CD4-positive, alpha-beta T cell (primary cell): ENCODE measurements at regions not wholly inside any gene's neighbourhood (a gene's known extent, or its start where the extent isn't known, plus 50 kb on each side); places are given as distances from the start of the nearest gene placed in this dataset.

Experiments
- ATAC-seq: fragments of 200-7000 bp; cut with Tn5 transposase; one replicate; pipeline ENCODE4 v1.10.0; 2022; ENCODE audit warnings: mild to moderate bottlenecking; ENCODE audit not compliant: poor library complexity
- CTCF ChIA-PET: fragments of 350-600 bp; sonication (Branson Sonifier 250); formaldehyde crosslinking; loops from one replicate; lab custom pipeline; 2021; ENCODE audit warnings: antibody characterized with exemption, inconsistent platforms; lab: Charles Lee
- POLR2A ChIA-PET: fragments of 350-600 bp; sonication (Branson Sonifier 250); formaldehyde crosslinking; loops from one replicate; lab custom pipeline; 2021; ENCODE audit warnings: antibody characterized with exemption, inconsistent platforms; lab: Charles Lee
- DNase-seq, 14 experiments: peaks; one replicate each; pipeline ENCODE4 v3.0.0-alpha.2; 2013 to 2020; ENCODE audit warnings: mixed read lengths in 2 of 14
- H3K27ac ChIP-seq, 2 donors: one replicate each; pipeline versions ENCODE4 v1.5.1 to v1.7.0; 2013; ENCODE audit warnings: low read length in 2 of 2, low read depth in 1 of 2, mild to moderate bottlenecking in 1 of 2
- H3K27me3 ChIP-seq, 2 experiments: 1 replicate in 1 of 2; 2 replicates in 1 of 2; pipeline versions ENCODE4 v1.6.1 to v1.7.0; 2013; ENCODE audit warnings: low read length in 2 of 2, control low read depth in 1 of 2, mild to moderate bottlenecking in 1 of 2, moderate library complexity in 1 of 2; ENCODE audit not compliant: insufficient read depth in 2 of 2, control insufficient read depth in 1 of 2
- H3K36me3 ChIP-seq: one replicate; pipeline ENCODE4 v1.6.1; 2013; ENCODE audit warnings: low read length, control low read depth; ENCODE audit not compliant: insufficient read depth
- H3K4me1 ChIP-seq: one replicate; pipeline ENCODE4 v1.6.1; 2013; ENCODE audit warnings: low read length, control low read depth; ENCODE audit not compliant: insufficient read depth
- H3K4me3 ChIP-seq: one replicate; pipeline ENCODE4 v1.5.1; 2013; ENCODE audit warnings: mild to moderate bottlenecking, low read length, moderate library complexity
- H3K9me3 ChIP-seq, 2 experiments: 1 replicate in 1 of 2; 2 replicates in 1 of 2; pipeline versions ENCODE4 v1.6.1 to v1.7.0; 2013; ENCODE audit warnings: low read length in 2 of 2, mild to moderate bottlenecking in 2 of 2, control low read depth in 1 of 2, moderate library complexity in 1 of 2; ENCODE audit not compliant: control insufficient read depth in 1 of 2, insufficient read depth in 1 of 2
- H3K27ac Mint-ChIP-seq: one replicate; pipeline ENCODE4 v1.8.0; 2020; ENCODE audit warnings: mixed read lengths
- H3K27me3 Mint-ChIP-seq: one replicate; pipeline ENCODE4 v1.8.0; 2021; ENCODE audit warnings: mixed read lengths
- H3K36me3 Mint-ChIP-seq: one replicate; pipeline ENCODE4 v1.8.0; 2021; ENCODE audit warnings: low read depth, mixed read lengths
- H3K4me1 Mint-ChIP-seq: one replicate; pipeline ENCODE4 v1.8.0; 2021; ENCODE audit warnings: low read depth, mixed read lengths
- H3K4me3 Mint-ChIP-seq: one replicate; pipeline ENCODE4 v1.8.0; 2020; ENCODE audit warnings: mild to moderate bottlenecking, mixed read lengths
- H3K9me3 Mint-ChIP-seq: one replicate; pipeline ENCODE4 v1.8.0; 2020; ENCODE audit warnings: mixed read lengths
- CTCF ChIP-seq: fragments of 200-600 bp; IDR thresholded peaks from one replicate; pipeline ENCODE4 v1.8.0; 2022; ENCODE audit warnings: antibody characterized with exemption, mild to moderate bottlenecking
- intact Hi-C, 2 experiments: fragments of 100-400 bp; cut with DNase I in 1 of 2; cut with micrococcal nuclease in 1 of 2; formaldehyde crosslinking; loops; one replicate each; pipeline versions ENCODE4 v1.15.1 to v1.9.0; 2023 to 2025; cut with DNase I, micrococcal nuclease

DNA sequence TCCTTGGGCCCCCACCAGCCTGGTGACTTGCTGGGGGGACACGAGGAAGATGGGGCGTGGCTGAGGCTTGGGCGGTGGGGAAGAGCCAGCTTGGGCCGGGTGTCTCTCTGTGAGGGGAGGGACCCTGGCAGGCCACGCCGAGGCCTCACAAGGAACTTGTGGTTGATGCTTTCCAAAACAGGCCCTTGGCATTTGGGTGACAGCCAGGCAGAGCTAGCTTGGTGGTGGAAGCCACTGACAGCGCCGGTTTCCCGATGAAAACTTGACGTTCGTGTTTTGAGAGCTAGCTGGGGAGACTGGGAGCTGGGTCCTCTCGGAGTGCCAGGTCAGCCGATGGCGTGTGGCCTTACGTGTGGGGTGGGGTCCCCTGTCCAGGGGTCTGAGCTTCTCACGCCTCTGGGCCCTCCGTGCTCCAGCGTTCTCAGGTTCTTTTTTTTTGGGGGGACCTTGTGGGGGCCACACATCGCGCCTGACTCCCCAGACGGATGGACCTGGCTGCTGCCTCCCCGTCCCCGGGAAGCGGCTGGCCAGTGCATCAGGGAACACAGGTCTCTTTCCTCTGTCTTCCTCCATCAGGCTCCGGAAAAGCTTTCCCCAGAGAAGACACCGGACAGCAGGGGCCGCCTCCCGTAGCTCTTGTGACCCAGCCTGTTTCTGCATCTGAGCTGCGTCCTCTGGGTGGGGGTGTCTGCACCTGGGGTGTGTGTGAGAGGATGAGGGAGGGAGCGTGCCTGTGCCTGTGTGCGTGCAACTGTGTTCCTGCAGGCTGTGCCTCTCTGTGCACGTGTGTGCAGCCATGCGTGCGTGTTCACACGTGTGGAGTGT is 129.3 kb upstream of the LPCAT1 start:
- peak; percentile 72 for ATAC-seq
- peak in 3 of 14 experiments; percentile 16 to 52 (median 35) for DNase-seq
- Histone ChIP-seq H3K36me3 (no peaks in the 10 kb centered on the region), H3K4me3 (peak overlapping the region; percentile 20), H3K9me3 (no peaks in the 10 kb centered on the region), H3K27ac (no peak overlapping the region), H3K27me3 (peaks cover 32 to 34% of the 10 kb centered on the region in 2 experiments), H3K4me1 (peaks cover 15% of the 10 kb centered on the region)
- POLR2A ChIA-PET = no interaction called here
- Mint-ChIP-seq H3K27me3 (peaks cover 57% of the 10 kb centered on the region), H3K4me3 (peak overlapping the region; percentile 30), H3K36me3 (no peaks in the 10 kb centered on the region), H3K27ac (no peak overlapping the region), H3K4me1 (peaks cover 5% of the 10 kb centered on the region), H3K9me3 (no peaks in the 10 kb centered on the region)
- CTCF ChIA-PET = interaction anchor here (2.5 kb wide), 1 partner anchor 8 kb away, joined by 7 read pairs; no protein-coding TSS in a partner anchor
- TF ChIP-seq CTCF = no peak
- intact Hi-C loops = no loop called here

- no peak overlapping the region for H3K4me3 Mint-ChIP-seq
These were observed 128.5 kb upstream of the LPCAT1 start for GRCh38 chr5:1651971-1652872.

More at GRCh38 chr5:1651971-1652872, 128.5 kb upstream of the LPCAT1 start:
- peaks cover 15% of the 10 kb centered on the region for H3K4me1 ChIP-seq
- Mint-ChIP-seq H3K27me3 (peaks cover 52% of the 10 kb centered on the region), H3K4me1 (peaks cover 5% of the 10 kb centered on the region), H3K9me3 (no peaks in the 10 kb centered on the region), H3K36me3 (no peaks in the 10 kb centered on the region), H3K27ac (no peak overlapping the region)
- no peaks in the 10 kb centered on the region for H3K36me3 ChIP-seq
- peaks cover 29 to 34% of the 10 kb centered on the region in 2 experiments for H3K27me3 ChIP-seq
- ChIA-PET CTCF (no interaction called here), POLR2A (no interaction called here)
- H3K4me3 ChIP-seq = no peak overlapping the region
- DNase-seq (peak in 1 of 14 experiments; percentile 18), ATAC-seq (no peak)
- H3K9me3 ChIP-seq = no peaks in the 10 kb centered on the region
- no peak for TF ChIP-seq CTCF
- intact Hi-C loops = no loop called here
- H3K27ac ChIP-seq = no peak overlapping the region
